IMR-90 (cell line): ENCODE measurements at regions not wholly inside any gene's neighbourhood (a gene's known extent, or its start where the extent isn't known, plus 50 kb on each side); places are given as distances from the start of the nearest gene placed in this dataset.

Source experiments
- ATAC-seq: fragments of 200-7000 bp; cut with Tn5 transposase; 2 replicates; pipeline ENCODE4 v1.9.1; 2020; ENCODE audit warnings: low read depth, mild to moderate bottlenecking, moderate library complexity
- BruUV-seq: library from RNA; stranded (reverse); fragments of 400-500 nt; replicated peaks from 2 replicates; lab custom pipeline; 2021; lab: Mats Ljungman, UMichigan
- CTCF ChIA-PET: fragments of 300-600 bp; formaldehyde crosslinking; extraction: SDS; loops from one replicate; lab custom pipeline; 2021; ENCODE audit warnings: antibody characterized with exemption; lab: Yijun Ruan, JAX
- POLR2A ChIA-PET: fragments of 300-600 bp; sonication (Branson Sonifier 250); formaldehyde crosslinking; loops from one replicate; lab custom pipeline; 2022; ENCODE audit warnings: antibody characterized with exemption; ENCODE audit not compliant: unreplicated experiment; lab: Charles Lee
- DNase-seq: peaks from one replicate; pipeline ENCODE4 v3.0.0; 2013
- H2AFZ ChIP-seq: replicated peaks from 2 replicates; pipeline ENCODE3; 2013; ENCODE audit warnings: low read length, mild to moderate bottlenecking; ENCODE audit not compliant: poor library complexity
- H2AK5ac ChIP-seq: 2 replicates; pipeline ENCODE4 v1.6.1; 2013; ENCODE audit warnings: low read depth, low read length, inconsistent platforms
- H2AK9ac ChIP-seq: replicated peaks from 2 replicates; pipeline ENCODE3; 2013; ENCODE audit warnings: mild to moderate bottlenecking, low read depth, low read length, moderate library complexity; ENCODE audit not compliant: poor library complexity
- H2BK120ac ChIP-seq: 2 replicates; pipeline ENCODE4 v1.6.1; 2013; ENCODE audit warnings: low read depth, low read length, inconsistent platforms
- H2BK15ac ChIP-seq: 3 replicates; pipeline ENCODE4 v1.6.1; 2013; ENCODE audit warnings: low read depth, low read length, inconsistent platforms
- H2BK20ac ChIP-seq: 2 replicates; pipeline ENCODE4 v1.6.1; 2013; ENCODE audit warnings: low read depth, mild to moderate bottlenecking, inconsistent platforms, low read length, moderate library complexity
- H2BK5ac ChIP-seq: 2 replicates; pipeline ENCODE4 v1.6.1; 2013; ENCODE audit warnings: mild to moderate bottlenecking, low read depth, low read length, inconsistent platforms; ENCODE audit not compliant: poor library complexity, severe bottlenecking
- H3K14ac ChIP-seq: replicated peaks from 2 replicates; pipeline ENCODE4 v1.6.1; 2013; ENCODE audit warnings: low read depth, low read length, inconsistent platforms
- H3K18ac ChIP-seq: 2 replicates; pipeline ENCODE4 v1.6.1; 2013; ENCODE audit warnings: low read depth, low read length, control low read depth
- H3K23ac ChIP-seq: 2 replicates; pipeline ENCODE4 v1.6.1; 2013; ENCODE audit warnings: low read depth, low read length, inconsistent platforms
- H3K27ac ChIP-seq: 2 replicates; pipeline ENCODE4 v1.5.1; 2013; ENCODE audit warnings: mild to moderate bottlenecking, control low read depth, low read length; ENCODE audit not compliant: insufficient read depth
- H3K27me3 ChIP-seq: 2 replicates; pipeline ENCODE4 v1.6.1; 2013; ENCODE audit warnings: low read length; ENCODE audit not compliant: control insufficient read depth, insufficient read depth
- H3K36me3 ChIP-seq: 2 replicates; pipeline ENCODE4 v1.6.1; 2013; ENCODE audit warnings: low read length, mixed read lengths; ENCODE audit not compliant: control insufficient read depth, insufficient read depth
- H3K4ac ChIP-seq: 2 replicates; pipeline ENCODE4 v1.6.1; 2013; ENCODE audit warnings: low read depth, low read length, inconsistent platforms
- H3K4me1 ChIP-seq: 2 replicates; pipeline ENCODE4 v1.6.1; 2013; ENCODE audit warnings: low read length, mixed read lengths; ENCODE audit not compliant: control insufficient read depth, insufficient read depth
- H3K4me2 ChIP-seq: 2 replicates; pipeline ENCODE4 v1.6.1; 2013; ENCODE audit warnings: low read depth, mild to moderate bottlenecking, control low read depth, low read length, moderate library complexity
- H3K4me3 ChIP-seq: 2 replicates; pipeline ENCODE4 v1.5.1; 2013; ENCODE audit warnings: low read depth, mild to moderate bottlenecking, control low read depth, low read length, moderate library complexity; ENCODE audit not compliant: insufficient read depth
- H3K56ac ChIP-seq: 2 replicates; pipeline ENCODE4 v1.6.1; 2013; ENCODE audit warnings: low read length, inconsistent platforms; ENCODE audit not compliant: insufficient read depth; ENCODE audit errors: extremely low read depth
- H3K79me1 ChIP-seq, 2 experiments: 2 replicates each; pipeline ENCODE4 v1.6.1; 2013; ENCODE audit warnings: low read length in 2 of 2, inconsistent platforms in 1 of 2, low read depth in 1 of 2
- H3K9ac ChIP-seq: 2 replicates; pipeline ENCODE4 v1.6.1; 2013; ENCODE audit warnings: low read depth, low read length, control low read depth
- H3K9me1 ChIP-seq: 2 replicates; pipeline ENCODE4 v1.6.1; 2013; ENCODE audit warnings: low read length, inconsistent platforms; ENCODE audit not compliant: insufficient read depth
- H3K9me3 ChIP-seq: 2 replicates; pipeline ENCODE4 v1.6.1; 2013; ENCODE audit warnings: low read length; ENCODE audit not compliant: control insufficient read depth, insufficient read depth
- H4K20me1 ChIP-seq: 2 replicates; pipeline ENCODE4 v1.6.1; 2013; ENCODE audit warnings: low read length, inconsistent platforms; ENCODE audit not compliant: insufficient read depth
- H4K5ac ChIP-seq: 2 replicates; pipeline ENCODE4 v1.6.1; 2013; ENCODE audit warnings: mild to moderate bottlenecking, low read depth, low read length, control low read depth
- H4K8ac ChIP-seq, 2 experiments: 2 replicates each; pipeline ENCODE4 v1.6.1; 2013; ENCODE audit warnings: low read depth in 2 of 2, low read length in 2 of 2, control low read depth in 1 of 2, inconsistent platforms in 1 of 2
- H4K91ac ChIP-seq: 2 replicates; pipeline ENCODE4 v1.6.1; 2013; ENCODE audit warnings: low read depth, low read length, inconsistent platforms; ENCODE audit not compliant: insufficient read depth
- BHLHE40 ChIP-seq: fragments of 150-350 bp; IDR thresholded peaks from 2 replicates; pipeline ENCODE4 v1.6.1; 2016; ENCODE audit warnings: mild to moderate bottlenecking, low read depth, low read length
- CEBPB ChIP-seq: IDR thresholded peaks from 2 replicates; pipeline ENCODE4 v1.6.1; 2012; ENCODE audit warnings: low read depth, low read length, improper control_type of control experiment
- CHD1 ChIP-seq: IDR thresholded peaks from 2 replicates; pipeline ENCODE4 v1.6.1; 2012; ENCODE audit warnings: low read depth, low read length, improper control_type of control experiment
- FOS ChIP-seq: fragments of 150-350 bp; IDR thresholded peaks from 2 replicates; pipeline ENCODE4 v1.6.1; 2016; ENCODE audit warnings: low read depth, low read length
- MAFK ChIP-seq: IDR thresholded peaks from 2 replicates; pipeline ENCODE4 v1.6.1; 2012; ENCODE audit warnings: low read depth, low read length, improper control_type of control experiment
- MAZ ChIP-seq: IDR thresholded peaks from 2 replicates; pipeline ENCODE4 v1.6.1; 2012; ENCODE audit warnings: low read depth, mild to moderate bottlenecking, low read length, improper control_type of control experiment, moderate library complexity, borderline replicate concordance
- MXI1 ChIP-seq: IDR thresholded peaks from 2 replicates; pipeline ENCODE4 v1.6.1; 2012; ENCODE audit warnings: low read depth, mild to moderate bottlenecking, low read length, moderate library complexity, borderline replicate concordance
- NFE2L2 ChIP-seq: fragments of 150-350 bp; IDR thresholded peaks from 2 replicates; pipeline ENCODE4 v1.6.1; 2016; ENCODE audit warnings: low read depth, mild to moderate bottlenecking, low read length
- POLR2A ChIP-seq: IDR thresholded peaks from 2 replicates; pipeline ENCODE4 v1.6.1; 2012; ENCODE audit warnings: mild to moderate bottlenecking, low read depth, low read length
- RAD21 ChIP-seq: IDR thresholded peaks from 2 replicates; pipeline ENCODE4 v1.6.1; 2012; ENCODE audit warnings: low read length, improper control_type of control experiment
- RCOR1 ChIP-seq: IDR thresholded peaks from 2 replicates; pipeline ENCODE4 v1.6.1; 2012; ENCODE audit warnings: mild to moderate bottlenecking, low read length, improper control_type of control experiment; ENCODE audit not compliant: insufficient replicate concordance
- RFX5 ChIP-seq: IDR thresholded peaks from 2 replicates; pipeline ENCODE4 v1.8.0; 2012; ENCODE audit warnings: low read depth, mild to moderate bottlenecking, low read length, moderate library complexity
- SMC3 ChIP-seq: fragments of 150-350 bp; IDR thresholded peaks from 2 replicates; pipeline ENCODE4 v1.6.1; 2016; ENCODE audit warnings: low read depth, mild to moderate bottlenecking, antibody characterized with exemption, low read length, moderate library complexity
- WGBS, 2 experiments: methylation state at CpG; one replicate each; pipeline versions ENCODE4 v1.1.5 to v1.1.7; 2013; ENCODE audit warnings: missing lambda C conversion rate in 2 of 2; ENCODE audit not compliant: insufficient read length in 1 of 2; ENCODE audit errors: extremely low coverage in 2 of 2; 5-methylcytosine and 5-hydroxymethylcytosine counted together
- dilution Hi-C: fragments of 300-500 bp; cut with HindIII; formaldehyde crosslinking; loops from one replicate; pipeline ENCODE4 v1.14.3; 2018; ENCODE audit warnings: low sequenced_read_pairs; ENCODE audit not compliant: unreplicated experiment
- in situ Hi-C: fragments of 300-500 bp; cut with MboI; formaldehyde crosslinking; loops from 3 replicates; pipeline ENCODE4 v1.14.3; 2019; ENCODE audit warnings: low sequenced_read_pairs, inconsistent platforms, mixed read lengths
- intact Hi-C: fragments of 100-400 bp; cut with micrococcal nuclease; formaldehyde crosslinking; loops from 2 replicates; pipeline ENCODE4 v1.10.0; 2022
- TF ChIP-seq, protein P1 (sequence below): fragments of 150-350 bp; IDR thresholded peaks from 2 replicates; pipeline ENCODE4 v1.6.1; 2017; ENCODE audit warnings: mild to moderate bottlenecking, antibody characterized with exemption, low read length, low read depth
- TF ChIP-seq, protein P2 (sequence below): conservative IDR thresholded peaks from 2 replicates; pipeline ENCODE4 v1.5.1; 2012; ENCODE audit warnings: mild to moderate bottlenecking, low read depth, low read length, improper control_type of control experiment

DNA sequence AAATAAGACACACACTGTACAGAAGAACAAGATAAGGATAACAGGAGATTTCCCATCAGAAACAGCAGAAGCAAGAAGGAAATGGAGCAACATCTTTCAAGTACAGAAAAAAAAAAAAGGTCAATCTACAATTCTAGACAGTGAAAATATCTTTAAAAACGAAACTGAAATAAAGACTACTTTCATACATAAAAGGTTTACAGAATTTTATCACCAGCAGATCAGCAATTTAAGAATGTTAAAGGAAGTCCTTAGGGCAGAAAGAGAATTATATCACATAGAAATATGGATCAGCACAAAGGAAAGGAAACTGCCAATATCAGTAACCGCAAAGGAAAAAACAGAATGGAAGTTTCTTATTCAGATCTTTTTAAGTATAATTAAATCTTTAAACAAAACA lies 931.0 kb downstream of the EPHA4 start:
- BruUV-seq = no TSS peak
- no CpG with 5 or more reads among the region's 2 CpGs for WGBS, 2 experiments

More for the DNA sequence above, 931.0 kb downstream of the EPHA4 start:
- Histone ChIP-seq H3K9me3 (no peaks in the 10 kb centered on the region), H4K5ac (no peak overlapping the region), H2BK20ac (no peak overlapping the region), H3K9me1 (no peaks in the 10 kb centered on the region), H2AFZ (no peak overlapping the region), H4K91ac (no peak overlapping the region), H3K36me3 (no peaks in the 10 kb centered on the region), H4K8ac (no peak overlapping the region), H3K27me3 (no peaks in the 10 kb centered on the region), H3K4me3 (no peak overlapping the region), H2BK120ac (no peak overlapping the region), H3K4ac (no peak overlapping the region), H3K56ac (no peak overlapping the region), H3K79me1 (no peaks in the 10 kb centered on the region), H3K4me2 (no peak overlapping the region), H4K20me1 (no peaks in the 10 kb centered on the region), H2BK5ac (no peak overlapping the region), H2AK5ac (no peak overlapping the region), H3K4me1 (no peaks in the 10 kb centered on the region), H3K18ac (no peak overlapping the region), H2AK9ac (no peak overlapping the region), H3K14ac (no peak overlapping the region), H3K27ac (no peak overlapping the region), H3K23ac (no peak overlapping the region), H2BK15ac (no peak overlapping the region), H3K9ac (no peak overlapping the region)
- intact Hi-C loops = no loop called here
- ChIA-PET CTCF (no interaction called here), POLR2A (no interaction called here)
- dilution Hi-C loops = no loop called here
- TF ChIP-seq, protein P1, sequence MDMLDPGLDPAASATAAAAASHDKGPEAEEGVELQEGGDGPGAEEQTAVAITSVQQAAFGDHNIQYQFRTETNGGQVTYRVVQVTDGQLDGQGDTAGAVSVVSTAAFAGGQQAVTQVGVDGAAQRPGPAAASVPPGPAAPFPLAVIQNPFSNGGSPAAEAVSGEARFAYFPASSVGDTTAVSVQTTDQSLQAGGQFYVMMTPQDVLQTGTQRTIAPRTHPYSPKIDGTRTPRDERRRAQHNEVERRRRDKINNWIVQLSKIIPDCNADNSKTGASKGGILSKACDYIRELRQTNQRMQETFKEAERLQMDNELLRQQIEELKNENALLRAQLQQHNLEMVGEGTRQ = no peak
- TF ChIP-seq NFE2L2 (no peak), RCOR1 (no peak), CHD1 (no peak), SMC3 (no peak), CEBPB (no peak), RFX5 (no peak), MAFK (no peak), MAZ (no peak), POLR2A (no peak), RAD21 (no peak), FOS (no peak), BHLHE40 (no peak), MXI1 (no peak)
- TF ChIP-seq, protein P2, sequence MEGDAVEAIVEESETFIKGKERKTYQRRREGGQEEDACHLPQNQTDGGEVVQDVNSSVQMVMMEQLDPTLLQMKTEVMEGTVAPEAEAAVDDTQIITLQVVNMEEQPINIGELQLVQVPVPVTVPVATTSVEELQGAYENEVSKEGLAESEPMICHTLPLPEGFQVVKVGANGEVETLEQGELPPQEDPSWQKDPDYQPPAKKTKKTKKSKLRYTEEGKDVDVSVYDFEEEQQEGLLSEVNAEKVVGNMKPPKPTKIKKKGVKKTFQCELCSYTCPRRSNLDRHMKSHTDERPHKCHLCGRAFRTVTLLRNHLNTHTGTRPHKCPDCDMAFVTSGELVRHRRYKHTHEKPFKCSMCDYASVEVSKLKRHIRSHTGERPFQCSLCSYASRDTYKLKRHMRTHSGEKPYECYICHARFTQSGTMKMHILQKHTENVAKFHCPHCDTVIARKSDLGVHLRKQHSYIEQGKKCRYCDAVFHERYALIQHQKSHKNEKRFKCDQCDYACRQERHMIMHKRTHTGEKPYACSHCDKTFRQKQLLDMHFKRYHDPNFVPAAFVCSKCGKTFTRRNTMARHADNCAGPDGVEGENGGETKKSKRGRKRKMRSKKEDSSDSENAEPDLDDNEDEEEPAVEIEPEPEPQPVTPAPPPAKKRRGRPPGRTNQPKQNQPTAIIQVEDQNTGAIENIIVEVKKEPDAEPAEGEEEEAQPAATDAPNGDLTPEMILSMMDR = no peak
- DNase-seq (no peak), ATAC-seq (no peak)
- in situ Hi-C loops = no loop called here
